ENCODE measurements at regions not wholly inside any gene's neighbourhood (a gene's known extent, or its start where the extent isn't known, plus 50 kb on each side); places are given as distances from the start of the nearest gene placed in this dataset.

DNA sequence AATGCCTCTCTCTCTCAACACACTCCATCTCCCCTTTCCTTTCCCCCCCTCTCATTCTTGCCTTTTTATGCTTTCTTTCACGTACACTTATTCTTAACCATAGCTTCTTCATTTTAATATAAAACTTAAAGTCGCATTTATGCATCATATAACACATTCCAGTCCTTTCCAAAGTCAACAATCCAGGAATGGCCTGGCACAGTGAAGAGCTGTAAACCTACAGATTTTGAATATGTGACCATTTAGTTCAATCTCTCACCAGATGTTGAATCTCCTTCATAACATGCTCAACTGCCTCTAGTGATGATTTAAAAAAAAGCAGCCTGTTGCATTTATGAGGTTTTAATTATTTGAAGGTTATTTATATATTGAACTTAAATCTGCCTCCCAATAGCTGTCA lies 186.2 kb upstream of the GRAMD2B start:
- Histone ChIP-seq H3K79me1 (ENCODE audit: low read length) (no peaks in the 10 kb centered on the region), H3K23ac (ENCODE audit: low read length) (no peak overlapping the region), H3K14ac (ENCODE audit: low read length) (no peak overlapping the region), H3K18ac (ENCODE audit: low read length) (no peak overlapping the region), H4K12ac (ENCODE audit: low read depth, low read length) (no peak overlapping the region), H3K36me3 (ENCODE audit: control insufficient read depth in 1 of 2, insufficient read depth in 2 of 2, low read length in 2 of 2) (no peaks in the 10 kb centered on the region), H3K27me3 (ENCODE audit: insufficient read depth, low read length) (no peaks in the 10 kb centered on the region), H3K4me1 (ENCODE audit: control insufficient read depth in 1 of 2, insufficient read depth in 2 of 2, low read length in 2 of 2) (no peaks in the 10 kb centered on the region), H3K79me2 (ENCODE audit: control insufficient read depth, insufficient read depth, low read length, poor library complexity) (no peaks in the 10 kb centered on the region), H2BK12ac (ENCODE audit: low read length) (no peak overlapping the region), H3K27ac (ENCODE audit: low read depth, low read length) (no peak overlapping the region), H3K9ac (ENCODE audit: low read length) (no peak overlapping the region), H3K4me2 (ENCODE audit: low read length) (no peak overlapping the region), H3K9me3 (ENCODE audit: insufficient read depth, low read depth, low read length) (no peaks in the 10 kb centered on the region), H3K4ac (ENCODE audit: low read depth, low read length) (no peak overlapping the region), H2BK5ac (ENCODE audit: low read depth, low read length, poor library complexity) (no peak overlapping the region), H2BK120ac (ENCODE audit: insufficient read depth, low read length, poor library complexity) (no peak overlapping the region), H4K91ac (ENCODE audit: low read depth, low read length) (no peak overlapping the region), H3K4me3 (ENCODE audit: low read depth, low read length) (no peak overlapping the region), H4K8ac (ENCODE audit: low read depth, low read length) (no peak overlapping the region), H2AK5ac (ENCODE audit: low read length) (no peak overlapping the region), H2AFZ (ENCODE audit: insufficient read depth, low read length, poor library complexity) (no peak overlapping the region)
- no peak for DNase-seq
- WGBS (ENCODE audit: extremely low coverage, insufficient coverage, insufficient read length), result 100% methylated on average over 2 of the region's 2 CpGs

DNA sequence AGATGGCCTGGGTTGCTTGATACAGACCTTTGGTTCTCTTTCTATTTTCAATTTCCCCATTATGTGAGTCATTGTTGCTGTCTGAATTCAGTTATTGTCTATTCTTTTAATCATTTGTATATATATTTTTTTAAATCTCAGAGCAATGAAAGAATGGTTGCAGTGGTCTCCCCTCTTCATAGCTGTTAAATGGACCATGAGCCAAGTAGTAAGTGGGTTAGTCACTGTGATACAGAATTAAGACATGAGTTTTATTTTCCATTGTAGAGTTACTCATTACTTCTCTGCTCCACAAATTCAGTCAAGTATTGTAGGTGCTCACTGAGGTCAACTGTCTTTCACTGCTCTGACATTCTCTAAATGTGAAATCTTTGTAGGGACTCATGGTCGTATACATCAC lies 174.6 kb upstream of the GRAMD2B start:
- Histone ChIP-seq H4K91ac (ENCODE audit: low read depth, low read length) (no peak overlapping the region), H2AK5ac (ENCODE audit: low read length) (no peak overlapping the region), H3K4me3 (ENCODE audit: low read depth, low read length) (no peak overlapping the region), H3K79me2 (ENCODE audit: control insufficient read depth, insufficient read depth, low read length, poor library complexity) (no peaks in the 10 kb centered on the region), H2AFZ (ENCODE audit: insufficient read depth, low read length, poor library complexity) (no peak overlapping the region), H3K4ac (ENCODE audit: low read depth, low read length) (no peak overlapping the region), H4K8ac (ENCODE audit: low read depth, low read length) (no peak overlapping the region), H3K9me3 (ENCODE audit: insufficient read depth, low read depth, low read length) (no peaks in the 10 kb centered on the region), H3K18ac (ENCODE audit: low read length) (no peak overlapping the region), H3K36me3 (ENCODE audit: control insufficient read depth in 1 of 2, insufficient read depth in 2 of 2, low read length in 2 of 2) (no peaks in the 10 kb centered on the region), H3K9ac (ENCODE audit: low read length) (no peak overlapping the region), H2BK5ac (ENCODE audit: low read depth, low read length, poor library complexity) (no peak overlapping the region), H3K4me1 (ENCODE audit: control insufficient read depth in 1 of 2, insufficient read depth in 2 of 2, low read length in 2 of 2) (no peaks in the 10 kb centered on the region), H3K27ac (ENCODE audit: low read depth, low read length) (no peak overlapping the region), H3K14ac (ENCODE audit: low read length) (no peak overlapping the region), H3K23ac (ENCODE audit: low read length) (no peak overlapping the region), H3K4me2 (ENCODE audit: low read length) (no peak overlapping the region), H3K27me3 (ENCODE audit: insufficient read depth, low read length) (no peaks in the 10 kb centered on the region), H4K12ac (ENCODE audit: low read depth, low read length) (no peak overlapping the region), H3K79me1 (ENCODE audit: low read length) (no peaks in the 10 kb centered on the region), H2BK120ac (ENCODE audit: insufficient read depth, low read length, poor library complexity) (no peak overlapping the region), H2BK12ac (ENCODE audit: low read length) (no peak overlapping the region)
- no CpG with 5 or more reads among the region's 1 CpG for WGBS (ENCODE audit: extremely low coverage, insufficient coverage, insufficient read length)
- no peak for DNase-seq

DNA sequence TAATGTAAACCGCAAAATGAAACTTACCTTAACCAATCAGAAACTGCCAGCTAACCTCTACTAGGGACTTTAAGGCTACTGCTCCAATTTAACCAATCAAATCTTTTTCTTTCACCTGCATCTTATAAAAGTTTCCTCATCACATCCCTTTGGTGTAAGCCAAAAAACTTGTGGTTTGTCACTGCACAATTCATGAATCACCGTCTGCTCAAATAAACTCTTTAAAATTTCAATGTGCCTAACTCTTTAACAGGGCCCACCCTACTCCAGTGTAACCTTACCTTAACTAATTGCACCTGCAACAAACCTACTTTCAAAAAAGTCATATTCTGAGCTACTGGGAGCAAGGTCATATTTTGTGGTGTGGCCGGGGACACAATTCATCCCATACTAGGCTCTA lies 172.2 kb upstream of the GRAMD2B start:
- no peak for DNase-seq
- H3K23ac ChIP-seq (ENCODE audit: low read length), result no peak overlapping the region
- no peaks in the 10 kb centered on the region for H3K27me3 ChIP-seq (ENCODE audit: insufficient read depth, low read length)
- no peak overlapping the region for H4K12ac ChIP-seq (ENCODE audit: low read depth, low read length)
- H4K8ac ChIP-seq (ENCODE audit: low read depth, low read length), result no peak overlapping the region
- H3K79me2 ChIP-seq (ENCODE audit: control insufficient read depth, insufficient read depth, low read length, poor library complexity), result no peaks in the 10 kb centered on the region
- WGBS (ENCODE audit: extremely low coverage, insufficient coverage, insufficient read length), result no CpG with 5 or more reads among the region's 3 CpGs
- no peaks in the 10 kb centered on the region for H3K4me1 ChIP-seq (ENCODE audit: control insufficient read depth in 1 of 2, insufficient read depth in 2 of 2, low read length in 2 of 2)
- no peak overlapping the region for H3K4me2 ChIP-seq (ENCODE audit: low read length)
- no peaks in the 10 kb centered on the region for H3K9me3 ChIP-seq (ENCODE audit: insufficient read depth, low read depth, low read length)
- no peak overlapping the region for H3K18ac ChIP-seq (ENCODE audit: low read length)
- no peak overlapping the region for H4K91ac ChIP-seq (ENCODE audit: low read depth, low read length)
- no peak overlapping the region for H2AFZ ChIP-seq (ENCODE audit: insufficient read depth, low read length, poor library complexity)
- H3K4ac ChIP-seq (ENCODE audit: low read depth, low read length), result no peak overlapping the region
- no peak overlapping the region for H2AK5ac ChIP-seq (ENCODE audit: low read length)
- H3K9ac ChIP-seq (ENCODE audit: low read length), result no peak overlapping the region
- H2BK5ac ChIP-seq (ENCODE audit: low read depth, low read length, poor library complexity), result no peak overlapping the region
- H3K4me3 ChIP-seq (ENCODE audit: low read depth, low read length), result no peak overlapping the region
- H3K14ac ChIP-seq (ENCODE audit: low read length), result no peak overlapping the region
- no peak overlapping the region for H3K27ac ChIP-seq (ENCODE audit: low read depth, low read length)
- no peak overlapping the region for H2BK12ac ChIP-seq (ENCODE audit: low read length)
- no peak overlapping the region for H2BK120ac ChIP-seq (ENCODE audit: insufficient read depth, low read length, poor library complexity)
- no peaks in the 10 kb centered on the region for H3K36me3 ChIP-seq (ENCODE audit: control insufficient read depth in 1 of 2, insufficient read depth in 2 of 2, low read length in 2 of 2)
- H3K79me1 ChIP-seq (ENCODE audit: low read length), result no peaks in the 10 kb centered on the region

DNA sequence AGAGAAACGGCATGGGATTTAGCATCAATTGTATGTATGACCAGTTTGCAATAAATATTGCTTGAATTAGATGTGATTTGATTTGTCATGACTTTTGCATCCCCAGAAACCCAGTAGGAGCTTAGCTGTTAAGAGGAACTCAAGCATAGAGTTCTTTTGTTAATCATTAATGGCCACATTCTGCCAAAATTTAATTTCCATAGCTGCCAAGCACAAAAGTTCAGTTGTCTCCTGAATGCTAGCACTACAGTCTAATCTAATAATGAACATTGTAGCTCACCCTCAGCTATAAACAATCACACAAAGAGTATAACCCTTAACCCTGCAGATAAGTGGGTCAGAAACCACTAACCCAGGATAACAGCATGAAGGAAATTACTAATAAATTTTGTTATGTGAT lies 169.8 kb upstream of the GRAMD2B start:
- Histone ChIP-seq H3K4ac (ENCODE audit: low read depth, low read length) (no peak overlapping the region), H3K9ac (ENCODE audit: low read length) (no peak overlapping the region), H3K23ac (ENCODE audit: low read length) (no peak overlapping the region), H3K79me2 (ENCODE audit: control insufficient read depth, insufficient read depth, low read length, poor library complexity) (no peaks in the 10 kb centered on the region), H2AK5ac (ENCODE audit: low read length) (no peak overlapping the region), H3K27ac (ENCODE audit: low read depth, low read length) (no peak overlapping the region), H3K36me3 (ENCODE audit: control insufficient read depth in 1 of 2, insufficient read depth in 2 of 2, low read length in 2 of 2) (no peaks in the 10 kb centered on the region), H3K4me2 (ENCODE audit: low read length) (no peak overlapping the region), H3K4me1 (ENCODE audit: control insufficient read depth in 1 of 2, insufficient read depth in 2 of 2, low read length in 2 of 2) (no peaks in the 10 kb centered on the region), H4K12ac (ENCODE audit: low read depth, low read length) (no peak overlapping the region), H2BK12ac (ENCODE audit: low read length) (no peak overlapping the region), H4K91ac (ENCODE audit: low read depth, low read length) (no peak overlapping the region), H4K8ac (ENCODE audit: low read depth, low read length) (no peak overlapping the region), H3K79me1 (ENCODE audit: low read length) (no peaks in the 10 kb centered on the region), H3K4me3 (ENCODE audit: low read depth, low read length) (no peak overlapping the region), H3K14ac (ENCODE audit: low read length) (no peak overlapping the region), H3K9me3 (ENCODE audit: insufficient read depth, low read depth, low read length) (peaks cover 2% of the 10 kb centered on the region), H2BK5ac (ENCODE audit: low read depth, low read length, poor library complexity) (no peak overlapping the region), H2BK120ac (ENCODE audit: insufficient read depth, low read length, poor library complexity) (no peak overlapping the region), H2AFZ (ENCODE audit: insufficient read depth, low read length, poor library complexity) (no peak overlapping the region), H3K27me3 (ENCODE audit: insufficient read depth, low read length) (no peaks in the 10 kb centered on the region), H3K18ac (ENCODE audit: low read length) (no peak overlapping the region)
- DNase-seq, result no peak
- no CpG with 5 or more reads among the region's 1 CpG for WGBS (ENCODE audit: extremely low coverage, insufficient coverage, insufficient read length)
